ENCODE measurements at regions not wholly inside any gene's neighbourhood (a gene's known extent, or its start where the extent isn't known, plus 50 kb on each side); places are given as distances from the start of the nearest gene placed in this dataset.

DNA sequence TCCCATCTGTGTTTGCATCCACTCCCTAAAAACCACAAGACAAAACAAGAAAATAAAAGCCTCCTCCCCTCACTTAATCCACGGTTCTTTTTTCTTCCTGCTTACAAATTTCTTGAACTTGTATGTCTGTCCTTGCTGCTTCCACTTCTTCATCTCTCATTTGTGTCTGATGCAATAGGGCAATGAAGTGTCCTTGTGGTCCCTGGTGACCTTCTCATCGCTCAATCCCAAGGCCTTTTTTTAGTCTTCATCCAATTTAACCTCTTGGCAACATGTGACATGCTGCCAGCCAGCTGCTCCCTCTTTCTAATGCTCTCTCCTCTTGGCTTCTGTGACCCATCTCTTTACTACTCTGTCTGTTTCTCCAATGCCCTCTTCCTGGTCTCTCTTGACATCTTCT lies 87.6 kb downstream of the SEMA4F start:
- H3K9me3 ChIP-seq (replicated peaks in 1 of 2; ENCODE audit: control insufficient read depth in 1 of 2, insufficient read depth in 1 of 2, low read length in 2 of 2) = peaks cover 0 to 5% of the 10 kb centered on the region in 2 donors
- H3K27ac Mint-ChIP-seq = peak overlapping the region; percentile 92 to 97 (median 95)
- TF ChIP-seq, protein P1, sequence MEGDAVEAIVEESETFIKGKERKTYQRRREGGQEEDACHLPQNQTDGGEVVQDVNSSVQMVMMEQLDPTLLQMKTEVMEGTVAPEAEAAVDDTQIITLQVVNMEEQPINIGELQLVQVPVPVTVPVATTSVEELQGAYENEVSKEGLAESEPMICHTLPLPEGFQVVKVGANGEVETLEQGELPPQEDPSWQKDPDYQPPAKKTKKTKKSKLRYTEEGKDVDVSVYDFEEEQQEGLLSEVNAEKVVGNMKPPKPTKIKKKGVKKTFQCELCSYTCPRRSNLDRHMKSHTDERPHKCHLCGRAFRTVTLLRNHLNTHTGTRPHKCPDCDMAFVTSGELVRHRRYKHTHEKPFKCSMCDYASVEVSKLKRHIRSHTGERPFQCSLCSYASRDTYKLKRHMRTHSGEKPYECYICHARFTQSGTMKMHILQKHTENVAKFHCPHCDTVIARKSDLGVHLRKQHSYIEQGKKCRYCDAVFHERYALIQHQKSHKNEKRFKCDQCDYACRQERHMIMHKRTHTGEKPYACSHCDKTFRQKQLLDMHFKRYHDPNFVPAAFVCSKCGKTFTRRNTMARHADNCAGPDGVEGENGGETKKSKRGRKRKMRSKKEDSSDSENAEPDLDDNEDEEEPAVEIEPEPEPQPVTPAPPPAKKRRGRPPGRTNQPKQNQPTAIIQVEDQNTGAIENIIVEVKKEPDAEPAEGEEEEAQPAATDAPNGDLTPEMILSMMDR (IDR thresholded peaks at IDR 0.05) = no peak
- H3K4me2 ChIP-seq (replicated peaks; ENCODE audit: extremely low read depth, low read length, poor library complexity, severe bottlenecking) = peak overlapping the region; percentile 37
- H4K20me1 ChIP-seq (ENCODE audit: insufficient read depth, low read length) = no peaks in the 10 kb centered on the region
- no peaks in the 10 kb centered on the region for H3K79me2 ChIP-seq (ENCODE audit: insufficient read depth, low read length)
- H3K4me3 Mint-ChIP-seq = peak overlapping the region; percentile 13 to 66
- H3K36me3 ChIP-seq (replicated peaks in 1 of 2; ENCODE audit: control insufficient read depth in 1 of 2, insufficient read depth in 2 of 2, low read length in 2 of 2) = no peaks in the 10 kb centered on the region
- intact Hi-C loops (cut with micrococcal nuclease) = loop anchor here (5.0 kb wide), 2 partner anchors 91 to 106 kb away; partner anchors contain the start of gene HK2 (in 1 of the 2)
- DNase-seq = peak; percentile 67 to 79 (median 76)
- H3K27me3 ChIP-seq (ENCODE audit: control insufficient read depth in 2 of 2, insufficient read depth in 2 of 2, low read length in 2 of 2) = no peaks in the 10 kb centered on the region
- peak overlapping the region; percentile 55 for H3K9ac ChIP-seq (ENCODE audit: insufficient read depth, low read length, poor library complexity, severe bottlenecking)
- peaks cover 36% of the 10 kb centered on the region for H3K4me1 Mint-ChIP-seq
- peak overlapping the region; percentile 92 to 94 for H3K27ac ChIP-seq (ENCODE audit: low read depth in 1 of 2, low read length in 2 of 2)
- peak overlapping the region in 1 of 3 experiments; percentile 54 for H3K4me3 ChIP-seq (replicated peaks in 1 of 3; ENCODE audit: low read depth in 2 of 3, low read length in 3 of 3)
- WGBS (ENCODE audit: insufficient coverage) = 0% methylated on average over 2 of the region's 2 CpGs
- peaks cover 6 to 12% (median 8%) of the 10 kb centered on the region in 7 donors for H3K9me3 Mint-ChIP-seq
- H3K36me3 Mint-ChIP-seq = peaks cover 0 to 2% of the 10 kb centered on the region in 2 donors
- peaks cover 0 to 4% (median 0%) of the 10 kb centered on the region in 3 donors for H3K27me3 Mint-ChIP-seq (ENCODE audit: low read depth in 3 of 3)
- H2AFZ ChIP-seq (ENCODE audit: insufficient read depth, low read depth, low read length, poor library complexity, severe bottlenecking) = no peak overlapping the region
- H3K4me1 ChIP-seq (ENCODE audit: control insufficient read depth in 1 of 2, insufficient read depth in 2 of 2, low read length in 2 of 2) = peaks cover 32 to 34% of the 10 kb centered on the region in 2 donors

GRCh38 chr2:74742471-74742870 lies 88.4 kb downstream of the SEMA4F start:
- WGBS (ENCODE audit: insufficient coverage) = no CpG with 5 or more reads among the region's 1 CpG
- Mint-ChIP-seq H3K27ac (peak overlapping the region in 5 of 7 donors; percentile 92 to 97 (median 95)), H3K4me1 (peaks cover 37% of the 10 kb centered on the region), H3K36me3 (peaks cover 0 to 2% of the 10 kb centered on the region in 2 donors), H3K4me3 (no peak overlapping the region), H3K27me3 (ENCODE audit: low read depth in 3 of 3) (peaks cover 0 to 4% (median 0%) of the 10 kb centered on the region in 3 donors), H3K9me3 (peaks cover 0 to 3% (median under 1%) of the 10 kb centered on the region in 7 donors)
- Histone ChIP-seq H2AFZ (ENCODE audit: insufficient read depth, low read depth, low read length, poor library complexity, severe bottlenecking) (no peak overlapping the region), H3K4me3 (replicated peaks in 1 of 3; ENCODE audit: low read depth in 2 of 3, low read length in 3 of 3) (no peak overlapping the region), H3K79me2 (ENCODE audit: insufficient read depth, low read length) (no peaks in the 10 kb centered on the region), H3K9ac (ENCODE audit: insufficient read depth, low read length, poor library complexity, severe bottlenecking) (no peak overlapping the region), H3K27ac (ENCODE audit: low read depth in 1 of 2, low read length in 2 of 2) (peak overlapping the region in 1 of 2 donors; percentile 94), H3K9me3 (replicated peaks in 1 of 2; ENCODE audit: control insufficient read depth in 1 of 2, insufficient read depth in 1 of 2, low read length in 2 of 2) (no peaks in the 10 kb centered on the region), H3K36me3 (replicated peaks in 1 of 2; ENCODE audit: control insufficient read depth in 1 of 2, insufficient read depth in 2 of 2, low read length in 2 of 2) (no peaks in the 10 kb centered on the region), H3K4me2 (replicated peaks; ENCODE audit: extremely low read depth, low read length, poor library complexity, severe bottlenecking) (no peak overlapping the region), H3K27me3 (ENCODE audit: control insufficient read depth in 2 of 2, insufficient read depth in 2 of 2, low read length in 2 of 2) (no peaks in the 10 kb centered on the region), H4K20me1 (ENCODE audit: insufficient read depth, low read length) (no peaks in the 10 kb centered on the region), H3K4me1 (ENCODE audit: control insufficient read depth in 1 of 2, insufficient read depth in 2 of 2, low read length in 2 of 2) (peaks cover 32 to 35% of the 10 kb centered on the region in 2 donors)
- TF ChIP-seq, protein P1 (IDR thresholded peaks at IDR 0.05) = no peak
- no peak for DNase-seq
- intact Hi-C loops (cut with micrococcal nuclease) = loop anchor here (5.0 kb wide), 2 partner anchors 90 to 105 kb away; partner anchors contain the start of gene HK2 (in 1 of the 2)
